Endothelial cell of umbilical vein (primary cell): ENCODE measurements at regions not wholly inside any gene's neighbourhood (a gene's known extent, or its start where the extent isn't known, plus 50 kb on each side); places are given as distances from the start of the nearest gene placed in this dataset.

Source experiments
- BruUV-seq: library from RNA; stranded (reverse); fragments of 400-500 nt; replicated peaks from 2 replicates; lab custom pipeline; 2021; lab: Mats Ljungman, UMichigan
- CTCF ChIA-PET: fragments of 300-600, 350-600 bp; sonication (Branson Sonifier 250); formaldehyde crosslinking; loops from one replicate; lab custom pipeline; 2021; ENCODE audit warnings: antibody characterized with exemption, inconsistent platforms; lab: Charles Lee
- POLR2A ChIA-PET: fragments of 300-600, 350-600 bp; sonication (Branson Sonifier 250); formaldehyde crosslinking; loops from one replicate; lab custom pipeline; 2021; ENCODE audit warnings: antibody characterized with exemption, inconsistent platforms; lab: Charles Lee
- DNase-seq: peaks from one replicate; pipeline ENCODE4 v3.0.0-alpha.2; 2011; ENCODE audit warnings: low read depth, low spot score
- FAIRE-seq: peaks from 2 replicates; lab custom pipeline; 2011; peaks lifted over from hg19 to GRCh38; lab: Jason Lieb, UNC
- H2AFZ ChIP-seq: 2 replicates; pipeline ENCODE4 v1.6.0; 2012; ENCODE audit warnings: low read depth, low read length, control low read depth, inconsistent platforms
- H3K27ac ChIP-seq: 2 replicates; pipeline ENCODE4 v1.5.1; 2011; ENCODE audit warnings: low read depth, mild to moderate bottlenecking, control low read depth, low read length, moderate library complexity; ENCODE audit not compliant: insufficient read depth
- H3K27me3 ChIP-seq, 2 experiments: 2 replicates each; pipeline versions ENCODE4 v1.6.0 to v1.6.1; 2011; ENCODE audit warnings: low read length in 2 of 2, mixed read lengths in 1 of 2; ENCODE audit not compliant: control insufficient read depth in 2 of 2, insufficient read depth in 2 of 2
- H3K36me3 ChIP-seq, 2 experiments: 2 replicates in 1 of 2; 3 replicates in 1 of 2; pipeline ENCODE4 v1.5.1; 2011; ENCODE audit warnings: low read length in 2 of 2, mild to moderate bottlenecking in 1 of 2, moderate library complexity in 1 of 2; ENCODE audit not compliant: control insufficient read depth in 2 of 2, insufficient read depth in 2 of 2; ENCODE audit errors: extremely low read depth in 1 of 2
- H3K4me1 ChIP-seq: 3 replicates; pipeline ENCODE4 v1.5.1; 2011; ENCODE audit warnings: mild to moderate bottlenecking, low read length; ENCODE audit not compliant: control insufficient read depth, insufficient read depth; ENCODE audit errors: extremely low read depth
- H3K4me2 ChIP-seq: 2 replicates; pipeline ENCODE4 v1.6.1; 2011; ENCODE audit warnings: low read length, control low read depth, mixed read lengths; ENCODE audit not compliant: insufficient read depth
- H3K4me3 ChIP-seq, 3 experiments: fragments of 200-600 bp in 1 of 3; sonication (generic), shearing (Covaris generic) in 1 of 3; replicated peaks in 1 of 3; 2 replicates each; pipeline ENCODE4 v1.5.1; 2011 to 2016; ENCODE audit warnings: control low read depth in 3 of 3, low read length in 3 of 3, mild to moderate bottlenecking in 2 of 3, inconsistent platforms in 1 of 3, low read depth in 1 of 3, moderate library complexity in 1 of 3; ENCODE audit not compliant: insufficient read depth in 1 of 3
- H3K79me2 ChIP-seq: 2 replicates; pipeline ENCODE4 v1.6.0; 2012; ENCODE audit warnings: low read length, inconsistent platforms; ENCODE audit not compliant: control insufficient read depth, insufficient read depth
- H3K9ac ChIP-seq: replicated peaks from 2 replicates; pipeline ENCODE3; 2011; ENCODE audit warnings: low read length, control low read depth; ENCODE audit not compliant: insufficient read depth; ENCODE audit errors: extremely low read depth
- H3K9me1 ChIP-seq: replicated peaks from 3 replicates; pipeline ENCODE4 v1.6.0; 2011; ENCODE audit warnings: mild to moderate bottlenecking, low read length; ENCODE audit not compliant: control insufficient read depth, insufficient read depth; ENCODE audit errors: extremely low read depth
- H3K9me3 ChIP-seq: replicated peaks from 2 replicates; pipeline ENCODE4 v1.5.1; 2012; ENCODE audit warnings: low read length, inconsistent platforms; ENCODE audit not compliant: control insufficient read depth, insufficient read depth
- H4K20me1 ChIP-seq: replicated peaks from 2 replicates; pipeline ENCODE3; 2011; ENCODE audit warnings: mild to moderate bottlenecking, low read length; ENCODE audit not compliant: control insufficient read depth, insufficient read depth; ENCODE audit errors: extremely low read depth
- EZH2 ChIP-seq: IDR thresholded peaks from 2 replicates; pipeline ENCODE4 v1.6.1; 2012; ENCODE audit warnings: borderline replicate concordance, low read depth, mild to moderate bottlenecking, moderate library complexity, low read length, inconsistent platforms; ENCODE audit not compliant: severe bottlenecking
- FOS ChIP-seq: IDR thresholded peaks from 2 replicates; pipeline ENCODE4 v1.6.1; 2011; ENCODE audit warnings: mild to moderate bottlenecking, low read length, moderate library complexity, borderline replicate concordance; ENCODE audit not compliant: insufficient read depth
- GATA2 ChIP-seq: IDR thresholded peaks from 2 replicates; pipeline ENCODE4 v1.7.0; 2011; ENCODE audit warnings: low read depth, mild to moderate bottlenecking, moderate library complexity, mixed read lengths, low read length; ENCODE audit not compliant: insufficient read length, insufficient read depth
- JUN ChIP-seq: IDR thresholded peaks from 2 replicates; pipeline ENCODE4 v1.6.1; 2011; ENCODE audit warnings: borderline replicate concordance, low read depth; ENCODE audit not compliant: insufficient read length, insufficient read depth
- POLR2A ChIP-seq: IDR thresholded peaks from 2 replicates; pipeline ENCODE4 v1.6.1; 2012; ENCODE audit warnings: low read depth, mild to moderate bottlenecking, control low read depth, low read length
- POLR2AphosphoS5 ChIP-seq: IDR thresholded peaks from 2 replicates; pipeline ENCODE4 v1.6.1; 2012; ENCODE audit warnings: low read depth, mild to moderate bottlenecking, control low read depth, low read length, moderate library complexity; ENCODE audit not compliant: insufficient read depth
- dilution Hi-C: fragments of 300-500 bp; cut with MboI; formaldehyde crosslinking; loops from one replicate; pipeline ENCODE4 v1.15.0; 2019; ENCODE audit warnings: low sequenced_read_pairs; ENCODE audit not compliant: extremely low pct_ligation_motif_present
- intact Hi-C: fragments of 100-400 bp; cut with micrococcal nuclease; formaldehyde crosslinking; loops from one replicate; pipeline ENCODE4 v1.10.0; 2022
- TF ChIP-seq, protein P1 (sequence below), 2 donors: IDR thresholded peaks; 1 replicate in 1 of 2; 2 replicates in 1 of 2; pipeline ENCODE4 v1.5.1; 2011; ENCODE audit warnings: low read length in 2 of 2, mild to moderate bottlenecking in 2 of 2, moderate library complexity in 2 of 2, control low read depth in 1 of 2, inconsistent platforms in 1 of 2, low read depth in 1 of 2; ENCODE audit not compliant: insufficient read depth in 1 of 2; ENCODE audit errors: extremely low read depth in 1 of 2
- TF ChIP-seq, protein P2 (sequence below): IDR thresholded peaks from 2 replicates; pipeline ENCODE4 v1.6.1; 2011; ENCODE audit not compliant: insufficient read depth, insufficient read length

DNA sequence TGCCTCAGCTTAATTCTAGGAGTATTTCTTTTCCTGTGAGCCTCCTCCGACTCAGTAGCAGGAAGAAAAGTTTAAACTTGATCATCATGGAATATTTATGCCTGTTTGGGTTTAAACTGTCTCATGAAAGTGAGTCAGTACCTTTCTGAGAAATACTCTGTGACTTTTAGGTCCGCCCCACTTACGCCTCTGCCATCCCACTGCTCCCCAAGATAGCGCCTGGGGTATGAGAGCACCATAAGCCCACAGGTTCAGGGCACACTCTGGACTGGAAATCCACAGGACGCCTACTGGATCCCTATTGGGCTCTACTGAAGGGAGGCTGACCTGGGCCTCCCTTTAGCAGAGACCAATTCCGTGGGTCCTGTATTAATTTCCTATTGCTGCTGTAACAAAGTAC is 175.8 kb upstream of the CDH20 start:
- intact Hi-C loops, result no loop called here

DNA sequence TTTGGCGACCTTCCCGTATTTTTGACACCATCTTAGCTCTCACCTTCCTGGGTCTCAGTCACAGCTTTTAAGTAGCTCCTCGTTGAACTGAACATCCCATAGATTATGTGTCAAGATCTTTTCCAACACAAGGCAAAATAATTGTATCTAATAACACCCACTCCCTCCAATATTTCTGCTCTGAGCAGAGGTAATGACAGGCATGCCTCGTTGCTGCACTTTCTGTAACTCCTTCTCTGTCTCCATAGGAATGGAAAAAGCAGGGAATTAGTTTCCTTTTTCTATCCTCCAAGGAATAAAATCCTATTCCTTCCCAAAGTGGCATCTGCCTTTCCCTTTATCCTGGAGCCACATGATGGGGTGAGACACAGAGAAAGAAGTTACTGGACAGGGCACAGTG is 174.0 kb upstream of the CDH20 start:
- no TSS peak for BruUV-seq
- no peak for TF ChIP-seq EZH2
- TF ChIP-seq, protein P1, sequence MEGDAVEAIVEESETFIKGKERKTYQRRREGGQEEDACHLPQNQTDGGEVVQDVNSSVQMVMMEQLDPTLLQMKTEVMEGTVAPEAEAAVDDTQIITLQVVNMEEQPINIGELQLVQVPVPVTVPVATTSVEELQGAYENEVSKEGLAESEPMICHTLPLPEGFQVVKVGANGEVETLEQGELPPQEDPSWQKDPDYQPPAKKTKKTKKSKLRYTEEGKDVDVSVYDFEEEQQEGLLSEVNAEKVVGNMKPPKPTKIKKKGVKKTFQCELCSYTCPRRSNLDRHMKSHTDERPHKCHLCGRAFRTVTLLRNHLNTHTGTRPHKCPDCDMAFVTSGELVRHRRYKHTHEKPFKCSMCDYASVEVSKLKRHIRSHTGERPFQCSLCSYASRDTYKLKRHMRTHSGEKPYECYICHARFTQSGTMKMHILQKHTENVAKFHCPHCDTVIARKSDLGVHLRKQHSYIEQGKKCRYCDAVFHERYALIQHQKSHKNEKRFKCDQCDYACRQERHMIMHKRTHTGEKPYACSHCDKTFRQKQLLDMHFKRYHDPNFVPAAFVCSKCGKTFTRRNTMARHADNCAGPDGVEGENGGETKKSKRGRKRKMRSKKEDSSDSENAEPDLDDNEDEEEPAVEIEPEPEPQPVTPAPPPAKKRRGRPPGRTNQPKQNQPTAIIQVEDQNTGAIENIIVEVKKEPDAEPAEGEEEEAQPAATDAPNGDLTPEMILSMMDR (IDR thresholded peaks at IDR 0.05; ENCODE audit: extremely low read depth in 1 of 2, insufficient read depth in 1 of 2, low read depth in 1 of 2, low read length in 2 of 2), result no peak
- no peak for DNase-seq
- POLR2A ChIA-PET, result no interaction called here
- Histone ChIP-seq H3K4me3 (no peak overlapping the region), H3K9ac (no peak overlapping the region), H3K9me3 (no peaks in the 10 kb centered on the region), H4K20me1 (no peaks in the 10 kb centered on the region), H3K79me2 (no peaks in the 10 kb centered on the region), H2AFZ (no peak overlapping the region), H3K27ac (no peak overlapping the region), H3K27me3 (no peaks in the 10 kb centered on the region), H3K4me2 (no peak overlapping the region), H3K4me1 (no peaks in the 10 kb centered on the region), H3K9me1 (no peaks in the 10 kb centered on the region), H3K36me3 (no peaks in the 10 kb centered on the region)
- intact Hi-C loops (no loop called here), dilution Hi-C loops (no loop called here)
- CTCF ChIA-PET, result no interaction called here
- no peak for FAIRE-seq

More for the DNA sequence above, 175.8 kb upstream of the CDH20 start:
- Histone ChIP-seq H3K27ac (no peak overlapping the region), H3K9me1 (no peaks in the 10 kb centered on the region), H3K4me3 (no peak overlapping the region), H3K9ac (no peak overlapping the region), H3K4me2 (no peak overlapping the region), H2AFZ (no peak overlapping the region), H3K27me3 (no peaks in the 10 kb centered on the region), H4K20me1 (no peaks in the 10 kb centered on the region), H3K4me1 (no peaks in the 10 kb centered on the region), H3K9me3 (no peaks in the 10 kb centered on the region), H3K36me3 (no peaks in the 10 kb centered on the region), H3K79me2 (no peaks in the 10 kb centered on the region)
- ChIA-PET POLR2A (no interaction called here), CTCF (interaction anchor here (1.2 kb wide), 1 partner anchor 349 kb away, joined by 3 read pairs; no protein-coding TSS in a partner anchor)
- TF ChIP-seq, protein P2, sequence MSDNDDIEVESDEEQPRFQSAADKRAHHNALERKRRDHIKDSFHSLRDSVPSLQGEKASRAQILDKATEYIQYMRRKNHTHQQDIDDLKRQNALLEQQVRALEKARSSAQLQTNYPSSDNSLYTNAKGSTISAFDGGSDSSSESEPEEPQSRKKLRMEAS, result no peak
- TF ChIP-seq POLR2AphosphoS5 (no peak), GATA2 (no peak), JUN (no peak), FOS (no peak), POLR2A (no peak)
- no peak for DNase-seq
- no peak for FAIRE-seq
- BruUV-seq, result no TSS peak
- dilution Hi-C loops, result no loop called here
